SJCRH30 (cell line): ENCODE measurements at regions not wholly inside any gene's neighbourhood (a gene's known extent, or its start where the extent isn't known, plus 50 kb on each side); places are given as distances from the start of the nearest gene placed in this dataset.
"Not testable (repeated sequence)": the region's sequence is repeated elsewhere in the genome, so short reads cannot be mapped to it uniquely, and the experiment has no call there.

Experiments
- DNase-seq, 2 experiments: peaks; one replicate each; pipeline ENCODE4 v3.0.0-alpha.2; 2015 to 2020
- H3K27ac ChIP-seq: fragments of 250-450 bp; sonication (Bioruptor Pico); 2 replicates; pipeline ENCODE4 v1.5.1; 2020; ENCODE audit warnings: mild to moderate bottlenecking, moderate library complexity
- H3K27me3 ChIP-seq: fragments of 250-450 bp; sonication (Bioruptor Pico); 2 replicates; pipeline ENCODE4 v1.5.1; 2020; ENCODE audit warnings: mild to moderate bottlenecking, moderate library complexity
- H3K36me3 ChIP-seq: fragments of 250-450 bp; sonication (Bioruptor Pico); 2 replicates; pipeline ENCODE4 v1.5.1; 2020; ENCODE audit warnings: mild to moderate bottlenecking, moderate library complexity
- H3K4me1 ChIP-seq: fragments of 250-450 bp; sonication (Bioruptor Pico); 2 replicates; pipeline ENCODE4 v1.5.1; 2020; ENCODE audit warnings: mild to moderate bottlenecking, moderate library complexity
- H3K4me3 ChIP-seq: fragments of 250-450 bp; sonication (Bioruptor Pico); 2 replicates; pipeline ENCODE4 v1.5.1; 2020; ENCODE audit warnings: mild to moderate bottlenecking, moderate library complexity
- H3K9me3 ChIP-seq: fragments of 250-450 bp; sonication (Bioruptor Pico); replicated peaks from 2 replicates; pipeline ENCODE4 v1.5.1; 2020; ENCODE audit warnings: mild to moderate bottlenecking, moderate library complexity

GRCh38 chr4:9704551-9705332 is 76.7 kb upstream of the DRD5 start:
- Histone ChIP-seq H3K4me1 (no peaks in the 10 kb centered on the region), H3K27ac (no peak overlapping the region), H3K9me3 (no peaks in the 10 kb centered on the region), H3K27me3 (no peaks in the 10 kb centered on the region), H3K36me3 (no peaks in the 10 kb centered on the region), H3K4me3 (no peak overlapping the region)
- no peak for DNase-seq

- not testable (repeated sequence) for DNase-seq, H3K27me3 ChIP-seq, H3K4me3 ChIP-seq, H3K36me3 ChIP-seq, H3K9me3 ChIP-seq, H3K27ac ChIP-seq, H3K4me1 ChIP-seq
Measured at GRCh38 chr4:9707281-9707680, 74.2 kb upstream of the DRD5 start.

- H3K4me1 ChIP-seq, H3K36me3 ChIP-seq, H3K27me3 ChIP-seq, H3K27ac ChIP-seq, H3K9me3 ChIP-seq, H3K4me3 ChIP-seq, DNase-seq: not testable (repeated sequence)
Measured at GRCh38 chr4:9707936-9708335, 73.5 kb upstream of the DRD5 start.

- Histone ChIP-seq H3K27ac (no peak overlapping the region), H3K36me3 (no peaks in the 10 kb centered on the region), H3K9me3 (no peaks in the 10 kb centered on the region), H3K4me1 (no peaks in the 10 kb centered on the region), H3K4me3 (no peak overlapping the region), H3K27me3 (no peaks in the 10 kb centered on the region)
- no peak for DNase-seq
Measured at GRCh38 chr4:9709724-9710123, 71.7 kb upstream of the DRD5 start.

- H3K9me3 ChIP-seq, H3K27me3 ChIP-seq, DNase-seq, H3K36me3 ChIP-seq, H3K4me3 ChIP-seq, H3K27ac ChIP-seq, H3K4me1 ChIP-seq: not testable (repeated sequence)
Measured at GRCh38 chr4:9715271-9715670, 66.2 kb upstream of the DRD5 start.

- H3K9me3 ChIP-seq, result no peaks in the 10 kb centered on the region
- H3K4me3 ChIP-seq, result no peak overlapping the region
- no peaks in the 10 kb centered on the region for H3K4me1 ChIP-seq
- H3K27me3 ChIP-seq, result no peaks in the 10 kb centered on the region
- no peak for DNase-seq
- no peak overlapping the region for H3K27ac ChIP-seq
- H3K36me3 ChIP-seq, result no peaks in the 10 kb centered on the region
Measured at GRCh38 chr4:9716093-9716492, 65.3 kb upstream of the DRD5 start.

- H3K4me3 ChIP-seq, H3K36me3 ChIP-seq, H3K27ac ChIP-seq, H3K27me3 ChIP-seq, H3K9me3 ChIP-seq, H3K4me1 ChIP-seq: not testable (repeated sequence)
- DNase-seq, result peak; percentile 40 to 66
Measured at GRCh38 chr4:9718246-9718939, 63.0 kb upstream of the DRD5 start.

GRCh38 chr4:9722131-9722530 is 59.3 kb upstream of the DRD5 start:
- H3K9me3 ChIP-seq, DNase-seq, H3K4me3 ChIP-seq, H3K27ac ChIP-seq, H3K27me3 ChIP-seq, H3K4me1 ChIP-seq, H3K36me3 ChIP-seq: not testable (repeated sequence)
